NCI-H2081 (cell line): ENCODE measurements at regions not wholly inside any gene's neighbourhood (a gene's known extent, or its start where the extent isn't known, plus 50 kb on each side); places are given as distances from the start of the nearest gene placed in this dataset.
"Not testable (repeated sequence)": the region's sequence is repeated elsewhere in the genome, so short reads cannot be mapped to it uniquely, and the experiment has no call there.

ENCODE experiments used
- DNase-seq, 2 experiments: peaks; one replicate each; lab custom pipeline; 2025; lab: John Stamatoyannopoulos, UW

DNA sequence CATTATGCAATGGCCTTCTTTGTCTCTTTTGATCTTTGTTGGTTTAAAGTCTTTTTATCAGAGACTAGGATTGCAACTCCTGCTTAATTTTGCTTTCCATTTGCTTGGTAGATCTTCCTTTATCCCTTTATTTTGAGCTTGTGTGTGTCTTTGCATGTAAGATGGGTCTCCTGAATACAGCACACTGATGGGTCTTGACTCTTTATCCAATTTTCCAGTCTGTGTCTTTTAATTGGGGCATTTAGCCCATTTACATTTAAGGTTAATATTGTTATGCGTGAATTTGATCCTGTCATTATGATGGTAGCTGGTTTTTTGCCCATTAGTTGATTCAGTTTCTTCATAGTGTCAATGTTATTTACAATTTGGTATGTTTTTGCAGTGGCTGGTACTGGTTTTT lies 56.9 kb upstream of the TBX18 start:
- DNase-seq, result not testable (repeated sequence)

DNA sequence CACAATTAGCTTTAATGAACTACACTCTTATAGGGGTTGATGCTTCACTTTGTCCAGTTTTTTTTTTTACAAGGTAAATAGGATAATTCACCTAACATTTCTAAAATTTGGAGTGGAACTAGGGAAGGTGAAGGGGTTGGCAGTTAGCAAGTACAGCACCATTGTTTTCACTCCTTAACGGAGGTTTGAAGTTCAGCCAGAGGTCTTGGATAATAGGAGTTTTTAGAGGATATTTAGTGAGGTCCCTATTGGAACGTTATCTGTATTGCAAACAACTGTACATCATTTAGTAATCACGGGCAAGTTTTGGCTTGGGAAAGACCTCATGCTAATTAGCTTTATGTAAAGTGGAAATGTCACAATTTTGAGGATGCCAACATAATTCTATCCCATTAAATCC lies 52.3 kb upstream of the TBX18 start:
- no peak for DNase-seq

DNA sequence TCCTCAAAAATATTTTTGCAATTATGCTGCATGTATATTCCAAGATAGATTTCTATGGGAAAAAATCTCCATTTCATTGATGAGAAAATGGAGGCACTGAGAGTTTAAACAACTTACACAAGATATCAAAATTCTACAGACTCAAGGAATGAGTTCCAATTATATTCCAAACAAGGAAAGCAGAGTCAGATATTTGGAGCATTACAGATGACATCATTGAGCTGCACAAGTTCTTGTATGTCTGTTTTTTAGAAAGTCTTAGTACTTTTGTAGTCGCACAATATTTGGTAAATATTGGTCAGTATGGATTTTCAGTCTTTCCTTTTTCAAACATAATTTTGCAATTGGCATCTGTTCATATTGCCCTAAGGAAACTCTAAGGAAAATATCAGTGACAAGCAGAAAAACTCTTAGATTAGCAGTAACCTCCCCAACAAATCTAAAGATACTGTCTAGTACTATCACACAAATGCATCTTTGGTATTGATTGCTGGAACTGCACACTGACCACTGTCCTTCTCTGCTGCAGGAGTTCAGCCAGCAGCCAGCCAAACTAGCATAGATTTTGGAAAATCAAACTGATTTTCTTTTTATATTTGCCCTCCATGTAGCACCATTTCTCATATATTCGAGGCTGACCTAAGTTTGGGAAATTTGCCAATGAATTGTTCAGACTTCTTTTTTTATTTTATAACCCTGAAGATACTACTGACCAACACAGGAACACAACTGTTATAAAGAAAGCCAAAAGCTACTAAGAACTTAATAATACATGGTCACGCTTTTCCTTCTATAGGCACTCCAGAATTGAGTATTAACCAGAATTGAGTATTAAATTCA lies 51.7 kb upstream of the TBX18 start:
- DNase-seq, result no peak
